PC-3 (cell line): ENCODE measurements at regions not wholly inside any gene's neighbourhood (a gene's known extent, or its start where the extent isn't known, plus 50 kb on each side); places are given as distances from the start of the nearest gene placed in this dataset.

Source experiments
- ATAC-seq: fragments of 200-7000 bp; cut with Tn5 transposase; 2 replicates; pipeline ENCODE4 v1.9.1; 2020; ENCODE audit warnings: mild to moderate bottlenecking, moderate library complexity
- BruUV-seq: library from RNA; stranded (reverse); fragments of 400-500 nt; replicated peaks from 2 replicates; lab custom pipeline; 2021; lab: Mats Ljungman, UMichigan
- CTCF ChIA-PET: fragments of 300-600 bp; sonication (Branson Sonifier 250); formaldehyde crosslinking; loops from one replicate; lab custom pipeline; 2022; ENCODE audit warnings: antibody characterized with exemption; lab: Charles Lee
- POLR2A ChIA-PET: fragments of 300-600 bp; sonication (Branson Sonifier 250); formaldehyde crosslinking; loops from one replicate; lab custom pipeline; 2022; ENCODE audit warnings: antibody characterized with exemption; ENCODE audit not compliant: unreplicated experiment; lab: Charles Lee
- DNase-seq: peaks from one replicate; pipeline ENCODE4 v3.0.0-alpha.2; 2015
- H2AFZ ChIP-seq: fragments of 300-600 bp; sonication (generic); 2 replicates; pipeline ENCODE4 v1.6.0; 2016; ENCODE audit warnings: antibody characterized with exemption, low read length
- H3F3A ChIP-seq: fragments of 300-600 bp; sonication (generic); one replicate; pipeline ENCODE4 v1.6.0; 2017; ENCODE audit warnings: antibody characterized with exemption, low read length, control low read depth, mild to moderate bottlenecking; ENCODE audit not compliant: unreplicated experiment
- H3K27ac ChIP-seq: fragments of 300-600 bp; sonication (generic); 2 replicates; pipeline ENCODE4 v1.5.1; 2016; ENCODE audit warnings: mild to moderate bottlenecking, low read length
- H3K27me3 ChIP-seq: fragments of 300-600 bp; sonication (generic); 2 replicates; pipeline ENCODE4 v1.6.1; 2016; ENCODE audit warnings: low read length, mixed read lengths
- H3K36me3 ChIP-seq: fragments of 300-600 bp; sonication (generic); 2 replicates; pipeline ENCODE4 v1.6.1; 2016; ENCODE audit warnings: low read depth, mixed run types, low read length, mixed read lengths
- H3K4me1 ChIP-seq: fragments of 300-600 bp; sonication (generic); 2 replicates; pipeline ENCODE4 v1.5.1; 2016; ENCODE audit warnings: low read length; ENCODE audit not compliant: insufficient read depth
- H3K4me2 ChIP-seq: fragments of 300-600 bp; sonication (generic); 2 replicates; pipeline ENCODE4 v1.6.0; 2016; ENCODE audit warnings: low read length
- H3K4me3 ChIP-seq: fragments of 300-600 bp; sonication (generic); 2 replicates; pipeline ENCODE4 v1.5.1; 2016; ENCODE audit warnings: mild to moderate bottlenecking, low read length, mixed read lengths
- H3K79me2 ChIP-seq: fragments of 300-600 bp; sonication (generic); 2 replicates; pipeline ENCODE4 v1.6.1; 2017; ENCODE audit warnings: low read length, mixed read lengths
- H3K9ac ChIP-seq: fragments of 300-600 bp; sonication (generic); 2 replicates; pipeline ENCODE4 v1.6.0; 2016; ENCODE audit warnings: mild to moderate bottlenecking, low read length
- H3K9me2 ChIP-seq: fragments of 300-600 bp; sonication (generic); replicated peaks from 2 replicates; pipeline ENCODE4 v1.6.1; 2016; ENCODE audit warnings: mixed run types, low read length, mixed read lengths
- H3K9me3 ChIP-seq: fragments of 300-600 bp; sonication (generic); 2 replicates; pipeline ENCODE4 v1.6.1; 2016; ENCODE audit warnings: low read length, mixed read lengths
- H4K20me1 ChIP-seq: fragments of 300-600 bp; sonication (generic); 2 replicates; pipeline ENCODE4 v1.6.1; 2016; ENCODE audit warnings: low read length, mixed read lengths
- CTCF ChIP-seq: fragments of 300-600 bp; sonication (generic); conservative IDR thresholded peaks from 2 replicates; pipeline ENCODE4 v1.5.1; 2017; ENCODE audit warnings: antibody characterized with exemption, low read depth, mild to moderate bottlenecking, low read length
- EZH2 ChIP-seq: fragments of 300-600 bp; sonication (generic); IDR thresholded peaks from one replicate; pipeline ENCODE4 v1.6.1; 2017; ENCODE audit warnings: antibody characterized with exemption, mild to moderate bottlenecking, low read length; ENCODE audit not compliant: unreplicated experiment
- EZH2phosphoT487 ChIP-seq: fragments of 300-600 bp; sonication (generic); IDR thresholded peaks from 2 replicates; pipeline ENCODE4 v1.6.1; 2018; ENCODE audit warnings: mild to moderate bottlenecking, antibody characterized with exemption, low read length, borderline replicate concordance
- intact Hi-C: fragments of 100-400 bp; cut with micrococcal nuclease; formaldehyde crosslinking; loops from 2 replicates; pipeline ENCODE4 v1.9.0; 2023

- CTCF ChIA-PET: no interaction called here
- no peak overlapping the region for H2AFZ ChIP-seq
- intact Hi-C loops: no loop called here
These were observed 151.0 kb upstream of the NEBL start for GRCh38 chr10:21048068-21048467.

GRCh38 chr10:21047511-21047910 lies 150.4 kb upstream of the NEBL start:
- TF ChIP-seq EZH2 (no peak), EZH2phosphoT487 (no peak), CTCF (no peak)
- CTCF ChIA-PET: no interaction called here
- Histone ChIP-seq H3K9me3 (no peaks in the 10 kb centered on the region), H3K9me2 (no peaks in the 10 kb centered on the region), H3K4me1 (peaks cover 18% of the 10 kb centered on the region), H4K20me1 (no peaks in the 10 kb centered on the region), H3K4me3 (no peak overlapping the region; the same call in 1 of the 2 replicates), H3F3A (no peaks in the 10 kb centered on the region), H3K79me2 (no peaks in the 10 kb centered on the region), H3K9ac (no peak overlapping the region), H3K36me3 (no peaks in the 10 kb centered on the region), H2AFZ (no peak overlapping the region), H3K27ac (peak overlapping the region; percentile 62), H3K27me3 (no peaks in the 10 kb centered on the region), H3K4me2 (peak overlapping the region; percentile 66)
- peak; percentile 82 for ATAC-seq
- BruUV-seq: no TSS peak
- intact Hi-C loops: no loop called here
- DNase-seq: peak; percentile 63
- POLR2A ChIA-PET: interaction anchor here (0.7 kb wide), 1 partner anchor 449 kb away, joined by 5 read pairs; no protein-coding TSS in a partner anchor

More at GRCh38 chr10:21048068-21048467, 151.0 kb upstream of the NEBL start:
- H3F3A ChIP-seq: no peaks in the 10 kb centered on the region
- no peak overlapping the region; the same call in 1 of the 2 replicates for H3K9ac ChIP-seq
- H3K4me2 ChIP-seq: peak overlapping the region; percentile 66
- no peaks in the 10 kb centered on the region for H3K36me3 ChIP-seq
- H3K79me2 ChIP-seq: no peaks in the 10 kb centered on the region
- TF ChIP-seq EZH2: no peak
- no peak for TF ChIP-seq EZH2phosphoT487
- TF ChIP-seq CTCF: no peak
- no peak overlapping the region; the same call in 1 of the 2 replicates for H3K4me3 ChIP-seq
- DNase-seq: peak; percentile 53
- H3K4me1 ChIP-seq: peaks cover 18% of the 10 kb centered on the region
- ATAC-seq: peak; percentile 54
- H3K27ac ChIP-seq: peak overlapping the region; percentile 62
- H4K20me1 ChIP-seq: no peaks in the 10 kb centered on the region
- POLR2A ChIA-PET: interaction anchor here (0.7 kb wide), 1 partner anchor 448 kb away, joined by 5 read pairs; no protein-coding TSS in a partner anchor
- H3K9me3 ChIP-seq: no peaks in the 10 kb centered on the region
- no TSS peak for BruUV-seq
- H3K9me2 ChIP-seq: no peaks in the 10 kb centered on the region
- H3K27me3 ChIP-seq: no peaks in the 10 kb centered on the region

- H3K9ac ChIP-seq: no peak overlapping the region
- H3K4me3 ChIP-seq: no peak overlapping the region
- peak; percentile 44 for DNase-seq
- POLR2A ChIA-PET: no interaction called here
- H3K9me3 ChIP-seq: no peaks in the 10 kb centered on the region
- no peaks in the 10 kb centered on the region for H4K20me1 ChIP-seq
- no peaks in the 10 kb centered on the region for H3F3A ChIP-seq
- H3K9me2 ChIP-seq: no peaks in the 10 kb centered on the region
- peak overlapping the region; percentile 66 for H3K4me2 ChIP-seq
- no peak overlapping the region for H2AFZ ChIP-seq
- CTCF ChIA-PET: no interaction called here
- peaks cover 18% of the 10 kb centered on the region for H3K4me1 ChIP-seq
- no peak for TF ChIP-seq EZH2
- TF ChIP-seq EZH2phosphoT487: no peak
- TF ChIP-seq CTCF: no peak
- H3K79me2 ChIP-seq: no peaks in the 10 kb centered on the region
- intact Hi-C loops: no loop called here
- H3K27me3 ChIP-seq: no peaks in the 10 kb centered on the region
- no TSS peak for BruUV-seq
- peak; percentile 52 for ATAC-seq
- no peaks in the 10 kb centered on the region for H3K36me3 ChIP-seq
- H3K27ac ChIP-seq: peak overlapping the region; percentile 62
These were observed 150.0 kb upstream of the NEBL start for GRCh38 chr10:21047096-21047495.
